HEK293T (cell line): ENCODE measurements at regions not wholly inside any gene's neighbourhood (a gene's known extent, or its start where the extent isn't known, plus 50 kb on each side); places are given as distances from the start of the nearest gene placed in this dataset.

Source experiments
- FOXM1 ChIP-seq: fragments of 450-650 bp; IDR thresholded peaks from 2 replicates; pipeline ENCODE4 v1.6.1; 2017; ENCODE audit warnings: mild to moderate bottlenecking, borderline replicate concordance
- HDGF ChIP-seq: fragments of 450-650 bp; IDR thresholded peaks from 2 replicates; pipeline ENCODE4 v1.6.1; 2017; ENCODE audit warnings: antibody characterized with exemption, borderline replicate concordance
- L3MBTL2 ChIP-seq: fragments of 450-650 bp; conservative IDR thresholded peaks from 2 replicates; pipeline ENCODE4 v1.6.1; 2016; ENCODE audit warnings: mild to moderate bottlenecking
- NFRKB ChIP-seq: fragments of 450-650 bp; IDR thresholded peaks from 2 replicates; pipeline ENCODE4 v1.6.1; 2016; ENCODE audit warnings: mild to moderate bottlenecking, moderate library complexity
- SP1 ChIP-seq: fragments of 450-650 bp; IDR thresholded peaks from 2 replicates; pipeline ENCODE4 v1.6.1; 2017
- SUZ12 ChIP-seq: fragments of 450-650 bp; IDR thresholded peaks from 2 replicates; pipeline ENCODE4 v1.6.1; 2016; ENCODE audit warnings: mild to moderate bottlenecking
- TARDBP ChIP-seq: fragments of 450-650 bp; IDR thresholded peaks from 2 replicates; pipeline ENCODE4 v1.6.1; 2016
- ZNF384 ChIP-seq: fragments of 450-650 bp; IDR thresholded peaks from 2 replicates; pipeline ENCODE4 v1.6.1; 2016

DNA sequence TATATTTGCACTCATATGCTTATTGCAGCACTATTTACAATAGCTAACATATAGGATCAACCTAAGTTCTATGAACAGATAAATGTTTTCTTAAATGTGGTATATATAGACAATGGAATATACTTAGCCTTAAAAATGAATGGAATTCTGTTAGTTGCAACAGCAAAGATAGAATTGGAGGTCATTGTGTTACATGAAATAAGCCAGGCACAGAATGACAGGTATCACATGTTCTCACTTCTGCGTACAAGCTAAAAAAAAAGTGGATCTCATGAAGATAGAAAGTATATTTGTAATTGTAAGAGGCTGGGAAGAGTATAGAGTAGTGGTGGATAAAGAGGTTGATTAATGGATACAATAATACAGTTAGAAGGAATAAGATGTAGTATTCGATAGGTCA lies 255.5 kb upstream of the SETBP1 start:
- no peak for TF ChIP-seq NFRKB
- TF ChIP-seq L3MBTL2: no peak
- TF ChIP-seq SUZ12: no peak
- TF ChIP-seq ZNF384: no peak
- TF ChIP-seq FOXM1: no peak
- no peak for TF ChIP-seq TARDBP
- TF ChIP-seq HDGF: no peak
- TF ChIP-seq SP1: no peak
